HCT116 (cell line): ENCODE measurements at regions not wholly inside any gene's neighbourhood (a gene's known extent, or its start where the extent isn't known, plus 50 kb on each side); places are given as distances from the start of the nearest gene placed in this dataset.

Experiments
- ATAC-seq: fragments of 200-7000 bp; cut with Tn5 transposase; 2 replicates; pipeline ENCODE4 v1.9.1; 2020; ENCODE audit warnings: mild to moderate bottlenecking, moderate library complexity
- BruUV-seq: library from RNA; stranded (reverse); fragments of 400-500 nt; replicated peaks from 2 replicates; lab custom pipeline; 2021; lab: Mats Ljungman, UMichigan
- CTCF ChIA-PET: fragments of 300-600 bp; sonication (Branson Sonifier 250); formaldehyde crosslinking; loops from one replicate; lab custom pipeline; 2021; ENCODE audit warnings: antibody characterized with exemption; lab: Charles Lee
- POLR2A ChIA-PET: fragments of 300-600, 350-600 bp; sonication (Branson Sonifier 250); formaldehyde crosslinking; loops from one replicate; lab custom pipeline; 2021; ENCODE audit warnings: antibody characterized with exemption; lab: Charles Lee
- RAD21 ChIA-PET, 2 experiments: fragments of 300-600 bp; sonication (Branson Sonifier 250); formaldehyde crosslinking; loops; one replicate each; lab custom pipeline; 2023; ENCODE audit warnings: low total read pairs in 2 of 2; ENCODE audit not compliant: uncharacterized antibody in 2 of 2, unreplicated experiment in 2 of 2, low non-redundant PET in 1 of 2; lab: Charles Lee
- DNase-seq: peaks from one replicate; pipeline ENCODE4 v3.0.0-alpha.2; 2010; ENCODE audit warnings: low read depth, low spot score
- H2AFZ ChIP-seq: fragments of 200-600 bp; shearing (Covaris generic), sonication (generic); 2 replicates; pipeline ENCODE4 v1.6.1; 2017; ENCODE audit warnings: low read depth, mixed run types, mixed read lengths, antibody characterized with exemption, low read length; ENCODE audit not compliant: poor library complexity, severe bottlenecking
- H3K27ac ChIP-seq: 2 replicates; pipeline ENCODE4 v1.5.1; 2012; ENCODE audit warnings: low read depth, low read length
- H3K27me3 ChIP-seq: fragments of 200-600 bp; sonication (generic); 2 replicates; pipeline ENCODE4 v1.6.1; 2016; ENCODE audit warnings: mixed run types, low read length, mixed read lengths; ENCODE audit not compliant: insufficient read depth
- H3K36me3 ChIP-seq, 2 experiments: fragments of 200-500 bp in 1 of 2; fragments of 200-600 bp in 1 of 2; sonication (Bioruptor generic) in 1 of 2; sonication (generic) in 1 of 2; 2 replicates each; pipeline versions ENCODE4 v1.5.1 to v1.6.1; 2014 to 2016; ENCODE audit warnings: low read length in 2 of 2, inconsistent platforms in 1 of 2, mixed read lengths in 1 of 2, mixed run types in 1 of 2; ENCODE audit not compliant: insufficient read depth in 2 of 2, control insufficient read depth in 1 of 2
- H3K4me1 ChIP-seq, 2 experiments: fragments of 200-600 bp in 1 of 2; sonication (generic) in 1 of 2; 2 replicates each; pipeline versions ENCODE4 v1.5.1 to v1.6.1; 2012 to 2017; ENCODE audit warnings: low read length in 2 of 2, inconsistent platforms in 1 of 2, mild to moderate bottlenecking in 1 of 2, mixed read lengths in 1 of 2, mixed run types in 1 of 2, moderate library complexity in 1 of 2; ENCODE audit not compliant: insufficient read depth in 2 of 2, control insufficient read depth in 1 of 2
- H3K4me2 ChIP-seq: fragments of 200-600 bp; sonication (generic); 2 replicates; pipeline ENCODE4 v1.6.1; 2017; ENCODE audit warnings: mixed run types, low read length, mixed read lengths
- H3K4me3 ChIP-seq, 2 experiments: fragments of 200-600 bp in 1 of 2; sonication (generic) in 1 of 2; replicated peaks in 1 of 2; 2 replicates each; pipeline ENCODE4 v1.5.1; 2011 to 2016; ENCODE audit warnings: low read length in 2 of 2, control low read depth in 1 of 2, low read depth in 1 of 2, mild to moderate bottlenecking in 1 of 2, mixed read lengths in 1 of 2, mixed run types in 1 of 2
- H3K79me2 ChIP-seq: fragments of 200-600 bp; sonication (generic); 2 replicates; pipeline ENCODE4 v1.6.1; 2017; ENCODE audit warnings: mild to moderate bottlenecking, mixed run types, low read length, moderate library complexity, mixed read lengths; ENCODE audit not compliant: insufficient read depth
- H3K9ac ChIP-seq: fragments of 200-600 bp; sonication (generic); 2 replicates; pipeline ENCODE4 v1.6.1; 2016; ENCODE audit warnings: low read length, mixed read lengths
- H3K9me2 ChIP-seq: fragments of 200-600 bp; sonication (generic), shearing (Covaris generic); 2 replicates; pipeline ENCODE4 v1.6.1; 2017; ENCODE audit warnings: mixed run types, mild to moderate bottlenecking, moderate library complexity; ENCODE audit not compliant: insufficient read depth
- H3K9me3 ChIP-seq, 2 experiments: fragments of 200-500 bp in 1 of 2; fragments of 200-600 bp in 1 of 2; sonication (Bioruptor generic) in 1 of 2; sonication (generic) in 1 of 2; 2 replicates each; pipeline ENCODE4 v1.6.1; 2014 to 2017; ENCODE audit warnings: low read length in 2 of 2, mixed read lengths in 2 of 2, inconsistent platforms in 1 of 2, low read depth in 1 of 2, mild to moderate bottlenecking in 1 of 2, mixed run types in 1 of 2, moderate library complexity in 1 of 2; ENCODE audit not compliant: control insufficient read depth in 1 of 2, insufficient read depth in 1 of 2
- H4K20me1 ChIP-seq: fragments of 200-600 bp; sonication (generic), shearing (Covaris generic); 2 replicates; pipeline ENCODE4 v1.6.1; 2017; ENCODE audit warnings: mixed run types, mild to moderate bottlenecking, moderate library complexity; ENCODE audit not compliant: insufficient read depth
- ATF3 ChIP-seq: IDR thresholded peaks from 2 replicates; pipeline ENCODE4 v1.6.1; 2012
- CEBPB ChIP-seq: IDR thresholded peaks from 2 replicates; pipeline ENCODE4 v1.6.1; 2012; ENCODE audit warnings: low read depth
- ELF1 ChIP-seq: IDR thresholded peaks from 2 replicates; pipeline ENCODE4 v1.6.1; 2012; ENCODE audit warnings: low read depth, borderline replicate concordance
- EZH2 ChIP-seq: fragments of 200-600 bp; sonication (generic); IDR thresholded peaks from 2 replicates; pipeline ENCODE4 v1.6.1; 2017; ENCODE audit warnings: antibody characterized with exemption, mixed run types
- FOSL1 ChIP-seq: IDR thresholded peaks from 2 replicates; pipeline ENCODE4 v1.6.1; 2012; ENCODE audit warnings: low read depth
- JUND ChIP-seq: IDR thresholded peaks from 2 replicates; pipeline ENCODE4 v1.6.1; 2012
- MAX ChIP-seq: IDR thresholded peaks from 2 replicates; pipeline ENCODE4 v1.6.1; 2012
- REST ChIP-seq: IDR thresholded peaks from 2 replicates; pipeline ENCODE4 v1.6.1; 2012; ENCODE audit warnings: low read depth
- SIN3A ChIP-seq: IDR thresholded peaks from 2 replicates; pipeline ENCODE4 v1.6.1; 2012; ENCODE audit warnings: low read depth
- SP1 ChIP-seq: IDR thresholded peaks from 2 replicates; pipeline ENCODE4 v1.6.1; 2012; ENCODE audit warnings: low read depth
- SRF ChIP-seq: IDR thresholded peaks from 2 replicates; pipeline ENCODE4 v1.6.1; 2012; ENCODE audit warnings: low read depth
- TCF7L2 ChIP-seq: IDR thresholded peaks from 2 replicates; pipeline ENCODE4 v1.7.0; 2011; ENCODE audit warnings: borderline replicate concordance, inconsistent platforms; ENCODE audit not compliant: insufficient read depth, insufficient read length; ENCODE audit errors: extremely low read depth
- ZBTB33 ChIP-seq: IDR thresholded peaks from 2 replicates; pipeline ENCODE4 v1.6.1; 2011; ENCODE audit warnings: mild to moderate bottlenecking, low read length, moderate library complexity; ENCODE audit not compliant: insufficient replicate concordance; ENCODE audit errors: extremely low read depth
- ZFX ChIP-seq: fragments of 450-650 bp; IDR thresholded peaks from 2 replicates; pipeline ENCODE4 v1.6.1; 2017
- ZNF274 ChIP-seq: fragments of 200-500 bp; sonication (Bioruptor generic); IDR thresholded peaks from 2 replicates; pipeline ENCODE4 v1.6.1; 2014; ENCODE audit warnings: mild to moderate bottlenecking, low read depth, low read length, inconsistent platforms
- intact Hi-C: fragments of 100-400 bp; cut with micrococcal nuclease; formaldehyde crosslinking; loops from 2 replicates; pipeline ENCODE4 v1.10.0; 2022

DNA sequence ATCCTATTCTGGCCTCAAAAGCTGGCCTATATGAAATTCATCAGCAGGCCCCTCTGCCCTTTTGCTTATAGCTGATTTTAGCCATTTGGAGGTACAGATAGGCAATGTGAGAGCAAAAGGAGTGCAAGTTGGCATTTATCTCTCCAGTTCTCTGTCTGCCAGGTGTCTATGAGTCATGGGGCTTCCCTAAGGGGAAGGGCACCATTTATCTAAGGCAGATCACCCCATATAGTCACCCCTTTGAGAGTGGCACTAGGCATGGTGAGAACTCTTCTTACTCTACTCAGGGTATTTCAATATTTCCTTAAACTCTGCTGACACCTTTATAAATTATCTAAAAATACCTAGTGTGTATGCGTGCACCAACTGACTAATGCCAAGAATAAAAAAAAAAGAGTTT is 314.7 kb upstream of the CDH6 start:
- RAD21 ChIA-PET = no interaction called here
- no peak overlapping the region for H3K4me2 ChIP-seq
- intact Hi-C loops = no loop called here
- H3K27ac ChIP-seq = no peak overlapping the region
- TF ChIP-seq MAX (no peak), ATF3 (no peak), ZFX (no peak), ZNF274 (no peak), SIN3A (no peak), JUND (no peak), CEBPB (no peak), ZBTB33 (no peak)
- TF ChIP-seq, all 23 proteins: peak for 0
- Histone ChIP-seq H3K9me2 (no peaks in the 10 kb centered on the region), H3K9ac (no peak overlapping the region), H3K79me2 (no peaks in the 10 kb centered on the region), H2AFZ (no peak overlapping the region), H3K27me3 (no peaks in the 10 kb centered on the region), H3K4me3 (no peak overlapping the region), H3K36me3 (no peaks in the 10 kb centered on the region), H3K9me3 (peaks cover 3 to 17% of the 10 kb centered on the region in 2 experiments; a peak in 2 of 4 replicates), H3K4me1 (no peaks in the 10 kb centered on the region), H4K20me1 (no peaks in the 10 kb centered on the region)
- DNase-seq (no peak), ATAC-seq (no peak)
- CTCF ChIA-PET = no interaction called here
- POLR2A ChIA-PET = no interaction called here
- BruUV-seq = no TSS peak

DNA sequence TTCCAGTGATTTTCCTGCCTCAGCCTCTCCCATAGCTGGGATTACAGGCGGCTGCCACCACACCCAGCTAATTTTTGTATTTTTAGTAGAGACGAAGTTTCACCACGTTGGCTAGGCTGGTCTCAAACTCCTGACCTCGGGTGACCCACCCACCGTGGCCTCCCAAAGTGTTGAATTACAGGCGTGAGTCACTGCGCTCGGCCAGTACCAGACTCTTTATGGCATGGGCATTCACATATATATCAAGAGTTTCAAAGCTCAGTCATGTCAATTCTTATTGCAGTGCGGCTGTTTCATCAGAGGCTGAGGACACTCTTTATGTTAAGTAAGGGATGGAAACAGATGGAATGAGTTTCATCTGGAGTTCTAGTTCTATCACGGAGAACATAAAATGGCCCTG is 315.2 kb upstream of the CDH6 start:
- Histone ChIP-seq H4K20me1 (no peaks in the 10 kb centered on the region), H3K9me3 (peaks cover 3 to 15% of the 10 kb centered on the region in 2 experiments; a peak in 2 of 4 replicates), H3K4me3 (no peak overlapping the region), H3K79me2 (no peaks in the 10 kb centered on the region), H3K9me2 (no peaks in the 10 kb centered on the region), H3K9ac (no peak overlapping the region), H3K36me3 (no peaks in the 10 kb centered on the region), H3K4me2 (no peak overlapping the region), H3K4me1 (no peaks in the 10 kb centered on the region), H2AFZ (no peak overlapping the region), H3K27ac (no peak overlapping the region), H3K27me3 (no peaks in the 10 kb centered on the region)
- DNase-seq = no peak
- ChIA-PET CTCF (no interaction called here), RAD21 (no interaction called here), POLR2A (no interaction called here)
- intact Hi-C loops = no loop called here
- no peak for ATAC-seq
- BruUV-seq = no TSS peak
- TF ChIP-seq SRF (no peak), EZH2 (no peak), ELF1 (no peak), ZNF274 (no peak), TCF7L2 (no peak), MAX (no peak), SP1 (no peak), REST (no peak), FOSL1 (no peak)
